HEK293 (cell line): ENCODE measurements at regions not wholly inside any gene's neighbourhood (a gene's known extent, or its start where the extent isn't known, plus 50 kb on each side); places are given as distances from the start of the nearest gene placed in this dataset.

ENCODE experiments used
- CTCF ChIA-PET: fragments of 350-600 bp; formaldehyde crosslinking; extraction: SDS; loops from one replicate; lab custom pipeline; 2021; ENCODE audit warnings: antibody characterized with exemption; lab: Yijun Ruan, JAX
- POLR2A ChIA-PET: fragments of 300-600 bp; formaldehyde crosslinking; extraction: SDS; loops from one replicate; lab custom pipeline; 2020; ENCODE audit warnings: antibody characterized with exemption, inconsistent platforms; lab: Yijun Ruan, JAX
- H3K27ac ChIP-seq: fragments of 200-500 bp; sonication (Bioruptor generic); 2 replicates; pipeline ENCODE4 v1.5.1; 2014; ENCODE audit warnings: low read depth, low read length, control low read depth, inconsistent platforms; ENCODE audit errors: extremely low read depth
- H3K36me3 ChIP-seq, 2 experiments: fragments of 200-500 bp in 1 of 2; sonication (Bioruptor generic) in 1 of 2; 1 replicate in 1 of 2; 2 replicates in 1 of 2; pipeline ENCODE4 v1.5.1; 2014 to 2017; ENCODE audit warnings: inconsistent platforms in 2 of 2, low read length in 2 of 2; ENCODE audit not compliant: control insufficient read depth in 2 of 2, insufficient read depth in 1 of 2
- H3K4me1 ChIP-seq: fragments of 200-500 bp; sonication (Bioruptor generic); 2 replicates; pipeline ENCODE4 v1.5.1; 2014; ENCODE audit warnings: mild to moderate bottlenecking, low read length, inconsistent platforms; ENCODE audit not compliant: control insufficient read depth, insufficient read depth
- H3K4me3 ChIP-seq: 2 replicates; pipeline ENCODE4 v1.5.1; 2011; ENCODE audit warnings: low read depth, mild to moderate bottlenecking, control low read depth, low read length, moderate library complexity
- H3K9me3 ChIP-seq: fragments of 200-500 bp; sonication (Bioruptor generic); 2 replicates; pipeline ENCODE4 v1.5.1; 2014; ENCODE audit warnings: low read depth, low read length, inconsistent platforms; ENCODE audit not compliant: control insufficient read depth, insufficient read depth
- EGR2 ChIP-seq: fragments of 450-650 bp; formaldehyde crosslinking; IDR thresholded peaks from 2 replicates; pipeline ENCODE4 v1.5.1; 2016; ENCODE audit warnings: low read depth, missing biosample characterization, missing genetic modification characterization
- KLF17 ChIP-seq: fragments of 450-650 bp; formaldehyde crosslinking; IDR thresholded peaks from 2 replicates; pipeline ENCODE4 v1.5.1; 2016; ENCODE audit warnings: missing biosample characterization, missing genetic modification characterization
- TCF7L2 ChIP-seq: IDR thresholded peaks from 2 replicates; pipeline ENCODE4 v1.6.1; 2011; ENCODE audit warnings: low read depth, mild to moderate bottlenecking, inconsistent platforms, low read length, moderate library complexity, borderline replicate concordance
- ZBTB11 ChIP-seq: fragments of 450-650 bp; formaldehyde crosslinking; conservative IDR thresholded peaks from 2 replicates; pipeline ENCODE4 v1.5.1; 2016; ENCODE audit warnings: low read depth, missing biosample characterization, missing genetic modification characterization
- ZBTB44 ChIP-seq: fragments of 450-650 bp; IDR thresholded peaks from 2 replicates; pipeline ENCODE4 v1.5.1; 2018; ENCODE audit warnings: missing biosample characterization, mild to moderate bottlenecking, missing genetic modification characterization
- ZBTB48 ChIP-seq: fragments of 450-650 bp; formaldehyde crosslinking; IDR thresholded peaks from 2 replicates; pipeline ENCODE4 v1.5.1; 2016; ENCODE audit warnings: missing biosample characterization, missing genetic modification characterization
- ZFHX2 ChIP-seq: fragments of 450-650 bp; formaldehyde crosslinking; conservative IDR thresholded peaks from 2 replicates; pipeline ENCODE4 v1.5.1; 2016; ENCODE audit warnings: missing biosample characterization, missing genetic modification characterization
- ZFP3 ChIP-seq: fragments of 450-650 bp; formaldehyde crosslinking; IDR thresholded peaks from 2 replicates; pipeline ENCODE4 v1.5.1; 2016; ENCODE audit warnings: low read depth, missing biosample characterization, missing genetic modification characterization
- ZNF112 ChIP-seq: fragments of 450-650 bp; formaldehyde crosslinking; IDR thresholded peaks from 2 replicates; pipeline ENCODE4 v1.5.0; 2017; ENCODE audit warnings: missing biosample characterization, missing genetic modification characterization
- ZNF146 ChIP-seq: fragments of 450-650 bp; formaldehyde crosslinking; IDR thresholded peaks from 2 replicates; pipeline ENCODE4 v1.5.1; 2016; ENCODE audit warnings: missing biosample characterization, missing genetic modification characterization
- ZNF23 ChIP-seq: fragments of 450-650 bp; formaldehyde crosslinking; IDR thresholded peaks from 2 replicates; pipeline ENCODE4 v1.5.1; 2016; ENCODE audit warnings: missing biosample characterization, missing genetic modification characterization, borderline replicate concordance
- ZNF239 ChIP-seq: fragments of 450-650 bp; formaldehyde crosslinking; IDR thresholded peaks from 2 replicates; pipeline ENCODE4 v1.5.1; 2016; ENCODE audit warnings: missing biosample characterization, missing genetic modification characterization
- ZNF335 ChIP-seq: fragments of 450-650 bp; formaldehyde crosslinking; conservative IDR thresholded peaks from 2 replicates; pipeline ENCODE4 v1.5.1; 2016; ENCODE audit warnings: missing biosample characterization, missing genetic modification characterization
- ZNF350 ChIP-seq: fragments of 450-650 bp; formaldehyde crosslinking; IDR thresholded peaks from 2 replicates; pipeline ENCODE4 v1.5.0; 2017; ENCODE audit warnings: missing biosample characterization, mild to moderate bottlenecking, missing genetic modification characterization
- ZNF501 ChIP-seq: fragments of 450-650 bp; formaldehyde crosslinking; IDR thresholded peaks from 2 replicates; pipeline ENCODE4 v1.5.1; 2016; ENCODE audit warnings: missing biosample characterization, missing genetic modification characterization
- ZNF548 ChIP-seq: fragments of 450-650 bp; formaldehyde crosslinking; IDR thresholded peaks from 2 replicates; pipeline ENCODE4 v1.5.1; 2016; ENCODE audit warnings: missing biosample characterization, missing genetic modification characterization
- ZNF555 ChIP-seq: fragments of 450-650 bp; formaldehyde crosslinking; conservative IDR thresholded peaks from 2 replicates; pipeline ENCODE4 v1.5.1; 2017; ENCODE audit warnings: missing biosample characterization, mild to moderate bottlenecking, missing genetic modification characterization, inconsistent platforms
- ZNF558 ChIP-seq: fragments of 450-650 bp; formaldehyde crosslinking; IDR thresholded peaks from 2 replicates; pipeline ENCODE4 v1.5.1; 2016; ENCODE audit warnings: missing biosample characterization, missing genetic modification characterization
- ZNF658 ChIP-seq: fragments of 450-650 bp; formaldehyde crosslinking; IDR thresholded peaks from 2 replicates; pipeline ENCODE4; 2016; ENCODE audit warnings: missing biosample characterization, missing genetic modification characterization
- ZNF660 ChIP-seq: fragments of 450-650 bp; IDR thresholded peaks from 2 replicates; pipeline ENCODE4 v1.5.1; 2018; ENCODE audit warnings: missing biosample characterization, mild to moderate bottlenecking, missing genetic modification characterization
- ZNF76 ChIP-seq: fragments of 450-650 bp; formaldehyde crosslinking; IDR thresholded peaks from 2 replicates; pipeline ENCODE4; 2016; ENCODE audit warnings: low read depth, missing biosample characterization, missing genetic modification characterization, borderline replicate concordance

DNA sequence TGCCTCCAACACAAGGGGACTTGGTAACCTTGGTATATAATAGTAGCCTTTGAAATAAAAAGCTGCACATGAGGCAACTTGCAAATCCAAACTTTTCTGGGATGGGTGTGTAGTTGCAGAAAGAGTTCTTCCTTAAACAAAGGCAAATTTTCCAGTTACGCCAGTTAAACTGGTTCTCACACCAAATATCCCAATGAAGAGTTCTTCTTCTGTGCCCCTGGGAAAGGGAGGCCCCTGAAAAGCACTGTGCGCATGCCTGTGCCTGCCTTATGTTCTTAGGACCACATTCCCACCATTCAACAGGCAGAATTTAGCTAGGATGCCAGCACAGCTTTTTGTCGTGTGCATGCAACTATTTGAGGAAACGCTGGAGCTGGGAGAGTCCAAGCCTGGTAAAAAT, 164.8 kb upstream of the SLC25A13 start:
- H3K4me3 ChIP-seq, result no peak overlapping the region
- POLR2A ChIA-PET, result no interaction called here
- H3K27ac ChIP-seq, result no peak overlapping the region
- H3K36me3 ChIP-seq, result no peaks in the 10 kb centered on the region
- TF ChIP-seq ZFHX2, result no peak
- TF ChIP-seq, all 188 proteins: peak for 0
- H3K9me3 ChIP-seq, result no peaks in the 10 kb centered on the region
- H3K4me1 ChIP-seq, result no peaks in the 10 kb centered on the region
- CTCF ChIA-PET, result interaction anchor here (0.5 to 0.7 kb wide), 2 partner anchors 761 to 871 kb away, joined by 3 read pairs; no protein-coding TSS in a partner anchor

GRCh38 chr7:96484845-96485244, 162.9 kb upstream of the SLC25A13 start:
- Histone ChIP-seq H3K4me1 (no peaks in the 10 kb centered on the region), H3K9me3 (no peaks in the 10 kb centered on the region), H3K27ac (no peak overlapping the region), H3K4me3 (no peak overlapping the region), H3K36me3 (no peaks in the 10 kb centered on the region)
- CTCF ChIA-PET, result no interaction called here
- POLR2A ChIA-PET, result no interaction called here
- no peak for TF ChIP-seq ZBTB11 (tag by site-specific recombination)
- TF ChIP-seq ZBTB44 (tag by site-specific recombination), result no peak
- TF ChIP-seq ZNF112, result no peak
- no peak for TF ChIP-seq ZNF23 (tag by site-specific recombination)
- no peak for TF ChIP-seq ZNF335 (tag by site-specific recombination)
- TF ChIP-seq ZNF76 (tag by site-specific recombination), result no peak
- TF ChIP-seq ZNF239 (tag by site-specific recombination), result no peak
- TF ChIP-seq ZNF555 (tag by site-specific recombination), result no peak
- TF ChIP-seq ZNF350 (tag by site-specific recombination), result no peak
- TF ChIP-seq ZFP3 (tag by site-specific recombination), result no peak
- TF ChIP-seq EGR2 (tag by site-specific recombination), result no peak
- no peak for TF ChIP-seq ZNF558 (tag by site-specific recombination)
- TF ChIP-seq ZNF548, result no peak
- no peak for TF ChIP-seq TCF7L2
- TF ChIP-seq ZNF501 (tag by site-specific recombination), result no peak
- TF ChIP-seq ZBTB48, result no peak
- TF ChIP-seq KLF17 (tag by site-specific recombination), result no peak
- no peak for TF ChIP-seq ZNF658 (tag by site-specific recombination)
- no peak for TF ChIP-seq ZNF660 (tag by site-specific recombination)
- no peak for TF ChIP-seq ZNF146 (tag by site-specific recombination)
